IMR-90 (cell line): ENCODE measurements at regions not wholly inside any gene's neighbourhood (a gene's known extent, or its start where the extent isn't known, plus 50 kb on each side); places are given as distances from the start of the nearest gene placed in this dataset.

Experiments
- ATAC-seq: fragments of 200-7000 bp; cut with Tn5 transposase; 2 replicates; pipeline ENCODE4 v1.9.1; 2020; ENCODE audit warnings: low read depth, mild to moderate bottlenecking, moderate library complexity
- BruUV-seq: library from RNA; stranded (reverse); fragments of 400-500 nt; replicated peaks from 2 replicates; lab custom pipeline; 2021; lab: Mats Ljungman, UMichigan
- CTCF ChIA-PET: fragments of 300-600 bp; formaldehyde crosslinking; extraction: SDS; loops from one replicate; lab custom pipeline; 2021; ENCODE audit warnings: antibody characterized with exemption; lab: Yijun Ruan, JAX
- POLR2A ChIA-PET: fragments of 300-600 bp; sonication (Branson Sonifier 250); formaldehyde crosslinking; loops from one replicate; lab custom pipeline; 2022; ENCODE audit warnings: antibody characterized with exemption; ENCODE audit not compliant: unreplicated experiment; lab: Charles Lee
- DNase-seq: peaks from one replicate; pipeline ENCODE4 v3.0.0; 2013
- H2AFZ ChIP-seq: replicated peaks from 2 replicates; pipeline ENCODE3; 2013; ENCODE audit warnings: low read length, mild to moderate bottlenecking; ENCODE audit not compliant: poor library complexity
- H2AK5ac ChIP-seq: 2 replicates; pipeline ENCODE4 v1.6.1; 2013; ENCODE audit warnings: low read depth, low read length, inconsistent platforms
- H2AK9ac ChIP-seq: replicated peaks from 2 replicates; pipeline ENCODE3; 2013; ENCODE audit warnings: mild to moderate bottlenecking, low read depth, low read length, moderate library complexity; ENCODE audit not compliant: poor library complexity
- H2BK120ac ChIP-seq: 2 replicates; pipeline ENCODE4 v1.6.1; 2013; ENCODE audit warnings: low read depth, low read length, inconsistent platforms
- H2BK15ac ChIP-seq: 3 replicates; pipeline ENCODE4 v1.6.1; 2013; ENCODE audit warnings: low read depth, low read length, inconsistent platforms
- H2BK20ac ChIP-seq: 2 replicates; pipeline ENCODE4 v1.6.1; 2013; ENCODE audit warnings: low read depth, mild to moderate bottlenecking, inconsistent platforms, low read length, moderate library complexity
- H2BK5ac ChIP-seq: 2 replicates; pipeline ENCODE4 v1.6.1; 2013; ENCODE audit warnings: mild to moderate bottlenecking, low read depth, low read length, inconsistent platforms; ENCODE audit not compliant: poor library complexity, severe bottlenecking
- H3K14ac ChIP-seq: replicated peaks from 2 replicates; pipeline ENCODE4 v1.6.1; 2013; ENCODE audit warnings: low read depth, low read length, inconsistent platforms
- H3K18ac ChIP-seq: 2 replicates; pipeline ENCODE4 v1.6.1; 2013; ENCODE audit warnings: low read depth, low read length, control low read depth
- H3K23ac ChIP-seq: 2 replicates; pipeline ENCODE4 v1.6.1; 2013; ENCODE audit warnings: low read depth, low read length, inconsistent platforms
- H3K27ac ChIP-seq: 2 replicates; pipeline ENCODE4 v1.5.1; 2013; ENCODE audit warnings: mild to moderate bottlenecking, control low read depth, low read length; ENCODE audit not compliant: insufficient read depth
- H3K27me3 ChIP-seq: 2 replicates; pipeline ENCODE4 v1.6.1; 2013; ENCODE audit warnings: low read length; ENCODE audit not compliant: control insufficient read depth, insufficient read depth
- H3K36me3 ChIP-seq: 2 replicates; pipeline ENCODE4 v1.6.1; 2013; ENCODE audit warnings: low read length, mixed read lengths; ENCODE audit not compliant: control insufficient read depth, insufficient read depth
- H3K4ac ChIP-seq: 2 replicates; pipeline ENCODE4 v1.6.1; 2013; ENCODE audit warnings: low read depth, low read length, inconsistent platforms
- H3K4me1 ChIP-seq: 2 replicates; pipeline ENCODE4 v1.6.1; 2013; ENCODE audit warnings: low read length, mixed read lengths; ENCODE audit not compliant: control insufficient read depth, insufficient read depth
- H3K4me2 ChIP-seq: 2 replicates; pipeline ENCODE4 v1.6.1; 2013; ENCODE audit warnings: low read depth, mild to moderate bottlenecking, control low read depth, low read length, moderate library complexity
- H3K4me3 ChIP-seq: 2 replicates; pipeline ENCODE4 v1.5.1; 2013; ENCODE audit warnings: low read depth, mild to moderate bottlenecking, control low read depth, low read length, moderate library complexity; ENCODE audit not compliant: insufficient read depth
- H3K56ac ChIP-seq: 2 replicates; pipeline ENCODE4 v1.6.1; 2013; ENCODE audit warnings: low read length, inconsistent platforms; ENCODE audit not compliant: insufficient read depth; ENCODE audit errors: extremely low read depth
- H3K79me1 ChIP-seq, 2 experiments: 2 replicates each; pipeline ENCODE4 v1.6.1; 2013; ENCODE audit warnings: low read length in 2 of 2, inconsistent platforms in 1 of 2, low read depth in 1 of 2
- H3K9ac ChIP-seq: 2 replicates; pipeline ENCODE4 v1.6.1; 2013; ENCODE audit warnings: low read depth, low read length, control low read depth
- H3K9me1 ChIP-seq: 2 replicates; pipeline ENCODE4 v1.6.1; 2013; ENCODE audit warnings: low read length, inconsistent platforms; ENCODE audit not compliant: insufficient read depth
- H3K9me3 ChIP-seq: 2 replicates; pipeline ENCODE4 v1.6.1; 2013; ENCODE audit warnings: low read length; ENCODE audit not compliant: control insufficient read depth, insufficient read depth
- H4K20me1 ChIP-seq: 2 replicates; pipeline ENCODE4 v1.6.1; 2013; ENCODE audit warnings: low read length, inconsistent platforms; ENCODE audit not compliant: insufficient read depth
- H4K5ac ChIP-seq: 2 replicates; pipeline ENCODE4 v1.6.1; 2013; ENCODE audit warnings: mild to moderate bottlenecking, low read depth, low read length, control low read depth
- H4K8ac ChIP-seq, 2 experiments: 2 replicates each; pipeline ENCODE4 v1.6.1; 2013; ENCODE audit warnings: low read depth in 2 of 2, low read length in 2 of 2, control low read depth in 1 of 2, inconsistent platforms in 1 of 2
- H4K91ac ChIP-seq: 2 replicates; pipeline ENCODE4 v1.6.1; 2013; ENCODE audit warnings: low read depth, low read length, inconsistent platforms; ENCODE audit not compliant: insufficient read depth
- CEBPB ChIP-seq: IDR thresholded peaks from 2 replicates; pipeline ENCODE4 v1.6.1; 2012; ENCODE audit warnings: low read depth, low read length, improper control_type of control experiment
- FOS ChIP-seq: fragments of 150-350 bp; IDR thresholded peaks from 2 replicates; pipeline ENCODE4 v1.6.1; 2016; ENCODE audit warnings: low read depth, low read length
- WGBS, 2 experiments: methylation state at CpG; one replicate each; pipeline versions ENCODE4 v1.1.5 to v1.1.7; 2013; ENCODE audit warnings: missing lambda C conversion rate in 2 of 2; ENCODE audit not compliant: insufficient read length in 1 of 2; ENCODE audit errors: extremely low coverage in 2 of 2; 5-methylcytosine and 5-hydroxymethylcytosine counted together
- dilution Hi-C: fragments of 300-500 bp; cut with HindIII; formaldehyde crosslinking; loops from one replicate; pipeline ENCODE4 v1.14.3; 2018; ENCODE audit warnings: low sequenced_read_pairs; ENCODE audit not compliant: unreplicated experiment
- in situ Hi-C: fragments of 300-500 bp; cut with MboI; formaldehyde crosslinking; loops from 3 replicates; pipeline ENCODE4 v1.14.3; 2019; ENCODE audit warnings: low sequenced_read_pairs, inconsistent platforms, mixed read lengths
- intact Hi-C: fragments of 100-400 bp; cut with micrococcal nuclease; formaldehyde crosslinking; loops from 2 replicates; pipeline ENCODE4 v1.10.0; 2022

DNA sequence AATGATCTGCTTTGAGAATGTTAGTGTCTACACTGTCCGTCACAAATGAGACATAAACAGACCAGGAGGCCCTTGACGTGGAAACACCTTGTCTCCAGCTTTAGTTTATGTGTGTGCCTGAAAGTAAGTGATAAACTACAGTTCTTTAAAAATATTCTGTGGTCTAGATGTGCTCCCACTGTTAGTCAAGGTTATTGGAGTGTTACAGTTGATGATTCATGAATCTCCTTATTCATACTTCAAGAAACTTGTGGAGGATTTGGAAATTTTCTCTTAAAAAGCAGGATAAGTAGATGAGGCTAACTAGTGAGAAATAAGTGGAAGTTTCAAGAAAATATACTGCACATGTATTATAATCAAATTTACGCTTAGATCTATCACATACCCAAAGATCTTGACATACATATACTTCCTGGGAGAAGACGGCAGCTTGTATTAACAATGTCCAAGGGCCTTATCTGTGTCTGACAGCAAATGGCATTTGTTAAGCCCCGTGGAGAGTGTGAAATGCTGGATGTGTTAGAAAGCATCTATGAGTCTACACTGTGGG lies 90.5 kb upstream of the MBOAT1 start:
- no peak overlapping the region for H3K56ac ChIP-seq
- no peaks in the 10 kb centered on the region for H3K79me1 ChIP-seq
- POLR2A ChIA-PET = no interaction called here
- ATAC-seq = peak; percentile 80
- H2BK15ac ChIP-seq = no peak overlapping the region; the same call in 2 of the 3 replicates
- H2BK120ac ChIP-seq = peak overlapping the region; percentile 65
- H3K36me3 ChIP-seq = no peaks in the 10 kb centered on the region
- no peaks in the 10 kb centered on the region for H3K9me3 ChIP-seq
- no peak overlapping the region for H2AFZ ChIP-seq
- no peak overlapping the region for H4K91ac ChIP-seq
- no peak overlapping the region for H3K14ac ChIP-seq
- no peak overlapping the region for H4K5ac ChIP-seq
- no peak overlapping the region for H2AK5ac ChIP-seq
- peak; percentile 57 for DNase-seq
- 0 out of 2 replicates have a peak, but pooled peaks have one; percentile 28 for TF ChIP-seq FOS
- no peak for TF ChIP-seq CEBPB
- H4K20me1 ChIP-seq = no peaks in the 10 kb centered on the region
- intact Hi-C loops (no loop called here), dilution Hi-C loops (no loop called here), in situ Hi-C loops (no loop called here)
- H3K23ac ChIP-seq = peak overlapping the region; percentile 59; the same call in 1 of the 2 replicates
- CTCF ChIA-PET = interaction anchor here (1.1 kb wide), 1 partner anchor 225 kb away, joined by 4 read pairs; no protein-coding TSS in a partner anchor
- H2BK20ac ChIP-seq = 0 out of 2 replicates have a peak overlapping the region, but pooled peaks have one; percentile 25
- peak overlapping the region; percentile 7; the same call in 1 of the 2 replicates for H3K4ac ChIP-seq
- H3K9me1 ChIP-seq = peaks cover 3% of the 10 kb centered on the region; the same call in 1 of the 2 replicates
- H3K4me3 ChIP-seq = no peak overlapping the region
- no peaks in the 10 kb centered on the region for H3K27me3 ChIP-seq
- no peak overlapping the region for H3K27ac ChIP-seq
- no TSS peak for BruUV-seq
- no peak overlapping the region; the same call in 1 of the 2 replicates for H3K18ac ChIP-seq
- H3K4me2 ChIP-seq = peak overlapping the region; percentile 22; the same call in 1 of the 2 replicates
- no peak overlapping the region for H3K9ac ChIP-seq
- H3K4me1 ChIP-seq = peaks cover 2% of the 10 kb centered on the region; the same call in 1 of the 2 replicates
- no peak overlapping the region for H4K8ac ChIP-seq
- WGBS, 2 experiments = no CpG with 5 or more reads among the region's 5 CpGs
- H2AK9ac ChIP-seq = no peak overlapping the region
- peak overlapping the region; percentile 63 for H2BK5ac ChIP-seq
